ENCODE measurements at regions not wholly inside any gene's neighbourhood (a gene's known extent, or its start where the extent isn't known, plus 50 kb on each side); places are given as distances from the start of the nearest gene placed in this dataset.

- no peak for TF ChIP-seq CTCF (IDR thresholded peaks at IDR 0.05)
- TF ChIP-seq EP300 (IDR thresholded peaks at IDR 0.05): no peak
Observed at GRCh38 chr14:51323492-51323891, 83.4 kb downstream of the TMX1 start.

All from esophagus muscularis mucosa (tissue), 3 donors.